ENCODE measurements at regions not wholly inside any gene's neighbourhood (a gene's known extent, or its start where the extent isn't known, plus 50 kb on each side); places are given as distances from the start of the nearest gene placed in this dataset.
"Not testable (repeated sequence)": the region's sequence is repeated elsewhere in the genome, so short reads cannot be mapped to it uniquely, and the experiment has no call there.

DNA sequence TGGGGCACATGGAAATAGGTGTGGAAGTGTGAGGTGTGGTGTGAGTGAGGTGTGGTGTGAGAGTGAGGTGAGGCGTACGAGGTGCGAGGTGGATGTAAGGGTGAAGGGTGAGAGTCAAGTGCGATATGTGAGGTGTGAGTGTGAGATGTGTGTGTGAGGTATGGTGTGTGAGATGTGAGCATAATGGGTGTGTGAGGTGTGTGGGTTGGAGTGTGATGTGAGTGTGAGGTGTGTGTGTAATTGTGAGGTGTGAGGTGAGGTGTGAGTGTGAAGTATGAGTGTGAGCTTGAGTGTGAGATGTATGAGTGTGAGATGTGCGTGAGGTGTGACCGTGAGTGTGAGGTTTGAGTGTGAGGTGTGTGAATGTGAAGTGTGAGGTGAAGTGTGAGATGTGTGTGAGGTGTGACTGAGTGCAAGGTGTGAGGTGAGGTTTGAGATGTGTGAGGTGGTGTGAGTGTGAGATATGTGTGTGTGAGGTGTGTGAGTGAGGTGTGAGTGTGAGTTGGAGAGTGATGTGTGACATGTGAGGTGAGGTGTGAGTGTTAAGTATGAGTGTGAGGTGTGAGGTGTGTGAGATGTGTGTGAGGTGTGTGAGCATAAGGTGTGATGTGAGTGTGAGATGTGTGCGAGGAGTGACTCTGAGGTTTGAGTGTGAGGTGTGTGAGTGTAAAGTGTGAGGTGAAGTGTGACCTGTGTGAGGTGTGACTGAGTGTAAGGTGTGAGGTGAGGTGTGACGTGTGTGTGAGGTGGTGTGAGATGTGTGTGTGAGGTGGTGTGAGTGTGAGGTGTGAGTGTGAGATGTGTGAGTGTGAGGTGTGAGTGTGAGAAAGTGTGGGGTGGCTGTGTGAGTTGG lies 354.0 kb downstream of the FOXL1 start:
- DNase-seq (ENCODE audit: low read depth) = no peak

DNA sequence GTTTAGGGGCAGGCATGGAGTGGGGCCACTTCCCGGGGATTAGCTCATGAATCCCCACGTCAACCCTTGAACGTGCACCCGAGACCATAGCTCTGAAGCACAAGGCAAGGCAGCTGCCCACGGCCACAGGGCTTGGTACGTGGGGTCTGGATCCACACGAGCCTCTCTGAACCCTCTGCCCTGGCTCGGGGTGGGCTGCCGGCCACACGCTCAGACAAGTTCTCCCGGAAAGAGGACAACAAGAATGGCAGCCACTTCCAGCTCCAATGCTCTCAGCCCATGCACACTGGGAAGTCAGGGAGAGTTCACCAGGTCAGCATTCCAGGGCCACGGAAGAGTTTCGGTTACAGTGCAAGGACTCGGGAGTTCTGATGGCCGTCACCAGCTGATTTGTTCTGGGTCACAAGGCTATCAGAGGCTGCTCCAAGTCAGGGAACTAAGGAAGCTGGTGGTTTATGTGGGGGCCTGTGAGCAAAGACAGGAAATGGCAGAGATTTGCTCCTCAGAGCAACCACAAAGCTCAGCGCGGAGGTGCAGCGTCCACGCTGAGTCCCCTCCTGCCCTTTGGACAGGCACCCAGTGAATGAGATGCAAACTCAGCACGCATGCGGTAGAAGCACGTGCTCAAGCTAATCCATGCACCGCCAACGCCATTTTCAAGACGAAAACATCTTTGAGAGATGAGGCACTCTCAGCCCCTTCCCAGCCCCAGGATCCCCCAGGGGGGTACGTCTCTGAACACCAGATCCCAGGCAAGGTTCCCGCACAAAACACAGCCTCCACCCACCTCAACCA lies 356.4 kb downstream of the FOXL1 start:
- DNase-seq (ENCODE audit: low read depth) = no peak

DNA sequence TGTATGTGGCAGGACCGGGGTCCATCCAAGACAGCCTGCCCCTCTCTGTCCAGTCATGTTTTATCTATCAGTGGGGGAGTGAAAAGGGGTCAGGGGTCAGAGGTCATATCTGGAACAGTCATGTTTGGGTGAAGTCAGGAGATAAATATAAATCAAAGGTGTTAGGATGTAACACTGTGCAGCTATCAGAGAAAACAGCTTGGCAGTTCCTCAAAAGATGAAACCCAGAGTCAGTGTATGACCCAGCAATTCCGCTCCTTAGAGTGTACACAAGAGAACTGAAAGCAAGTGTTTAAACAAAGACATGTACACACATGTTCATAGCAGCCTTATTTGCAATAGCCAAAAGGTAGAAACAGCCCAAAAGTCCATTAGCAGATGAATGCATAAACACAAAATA lies 361.3 kb downstream of the FOXL1 start:
- peak; percentile 14 for DNase-seq (ENCODE audit: low read depth)

DNA sequence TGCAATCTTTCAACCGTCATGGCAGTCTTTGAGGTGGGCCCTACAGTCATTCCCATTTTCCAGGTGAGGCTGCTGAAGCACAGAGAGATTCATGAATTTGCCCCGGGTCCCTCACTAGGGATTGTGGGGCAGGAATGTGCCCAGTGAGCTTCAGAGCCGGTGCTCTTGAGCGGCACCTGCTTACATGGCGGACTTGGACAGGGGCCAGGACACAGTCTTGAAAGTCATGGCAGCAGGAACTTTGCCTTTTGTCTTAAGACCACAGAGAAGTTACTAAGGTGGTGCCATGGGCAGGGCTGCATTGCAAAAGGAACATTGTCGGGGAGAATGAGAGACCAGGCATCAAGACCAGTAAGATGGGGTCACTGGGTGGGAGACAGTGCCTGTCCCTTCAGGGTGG lies 363.4 kb downstream of the FOXL1 start:
- DNase-seq (ENCODE audit: low read depth) = no peak

GRCh38 chr16:86942151-86943051 lies 364.1 kb downstream of the FOXL1 start:
- no peak for DNase-seq (ENCODE audit: low read depth)

GRCh38 chr16:86945166-86945900 lies 367.0 kb downstream of the FOXL1 start:
- DNase-seq (ENCODE audit: low read depth) = no peak

DNA sequence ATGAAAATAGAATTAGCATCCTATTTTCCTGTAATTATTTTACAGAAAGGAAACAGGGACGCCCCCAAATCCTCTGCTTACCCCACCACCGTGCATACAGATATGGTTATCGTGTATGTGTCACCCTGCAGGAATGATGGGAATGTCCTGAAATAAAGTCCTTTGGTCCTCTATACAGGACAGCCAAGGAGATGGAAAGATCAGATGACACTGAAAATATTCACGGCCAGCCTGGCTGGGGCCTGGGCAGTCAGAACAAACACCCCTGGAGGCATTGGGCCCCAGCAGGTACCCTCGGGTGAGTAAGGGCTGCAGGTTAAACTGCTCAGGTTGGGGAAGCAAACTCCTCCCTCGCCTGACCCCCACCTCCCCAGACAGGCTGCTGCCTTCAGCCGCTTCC lies 368.0 kb downstream of the FOXL1 start:
- DNase-seq (ENCODE audit: low read depth) = no peak

GRCh38 chr16:86946981-86947380 lies 368.6 kb downstream of the FOXL1 start:
- DNase-seq (ENCODE audit: low read depth) = no peak

DNA sequence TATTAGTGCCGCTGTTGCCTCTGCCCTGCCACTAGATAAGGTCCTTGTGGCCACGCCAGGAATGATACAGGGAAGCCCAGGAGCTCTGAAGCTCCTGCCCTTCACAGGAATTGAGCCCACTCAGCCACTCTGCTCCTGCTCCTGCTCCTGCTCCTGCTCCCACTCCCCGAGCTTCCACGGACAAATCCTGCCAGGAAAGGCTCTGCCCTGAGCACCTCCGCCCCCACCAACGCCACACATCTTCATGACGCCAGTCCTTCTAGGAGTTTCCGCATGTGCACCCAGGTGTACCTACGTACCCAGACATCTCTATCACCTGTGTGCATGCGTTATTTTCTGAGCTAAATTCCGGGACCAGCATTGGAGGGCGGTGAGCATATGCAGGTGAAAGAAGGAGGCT lies 369.1 kb downstream of the C16orf95 start:
- DNase-seq (ENCODE audit: low read depth) = no peak

DNA sequence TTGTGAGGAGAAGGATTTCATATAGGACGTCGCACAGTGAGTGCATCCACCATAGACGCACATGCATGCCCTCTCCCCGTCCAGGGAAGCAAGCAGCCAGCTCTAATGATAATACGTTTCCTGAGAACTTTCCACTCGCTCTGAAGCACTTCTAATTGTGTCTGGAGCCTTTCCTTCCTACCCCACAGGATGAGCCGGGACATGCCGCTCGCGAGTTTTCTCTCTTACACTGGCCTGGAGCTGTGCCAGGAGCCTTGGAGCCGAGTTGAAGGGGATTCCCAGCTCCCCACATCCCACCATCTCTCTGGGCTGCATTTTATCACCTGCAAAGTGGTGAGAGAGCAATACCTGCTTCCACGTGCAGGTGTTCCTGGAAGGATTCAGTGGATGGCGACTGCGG lies 368.1 kb downstream of the C16orf95 start:
- no peak for DNase-seq (ENCODE audit: low read depth)

GRCh38 chr16:86949630-86950029 lies 367.6 kb downstream of the C16orf95 start:
- no peak for DNase-seq (ENCODE audit: low read depth)

GRCh38 chr16:86951041-86951822 lies 366.0 kb downstream of the C16orf95 start:
- no peak for DNase-seq (ENCODE audit: low read depth)

- DNase-seq (ENCODE audit: low read depth) = peak; percentile 93
Observed at GRCh38 chr16:86951831-86952598, 365.2 kb downstream of the C16orf95 start.

DNA sequence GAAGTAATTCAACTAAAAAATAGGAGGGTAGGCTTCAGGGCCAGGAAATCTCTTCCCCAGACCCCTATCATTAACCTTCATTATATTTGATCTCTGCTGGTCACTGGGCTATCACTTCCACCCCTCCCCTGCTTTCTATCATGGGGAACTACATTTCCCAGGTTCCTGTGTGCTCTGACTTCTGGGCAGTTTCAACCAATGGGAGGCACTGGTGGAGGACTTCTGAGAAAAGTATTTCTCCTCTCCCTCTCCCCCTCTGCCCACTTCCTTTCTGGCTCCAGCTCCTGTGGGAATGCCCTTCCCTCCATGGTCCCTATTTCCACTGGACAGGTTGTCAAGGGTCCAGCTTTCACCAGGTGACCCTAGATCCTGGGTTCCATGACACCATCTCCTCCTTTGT lies 364.4 kb downstream of the C16orf95 start:
- DNase-seq (ENCODE audit: low read depth) = peak; percentile 42

GRCh38 chr16:86953631-86954391 lies 363.4 kb downstream of the C16orf95 start:
- no peak for DNase-seq (ENCODE audit: low read depth)

- DNase-seq (ENCODE audit: low read depth) = no peak
Observed at GRCh38 chr16:86955136-86955855, 361.9 kb downstream of the C16orf95 start.

GRCh38 chr16:86956437-86956836 lies 360.8 kb downstream of the C16orf95 start:
- DNase-seq (ENCODE audit: low read depth) = no peak

GRCh38 chr16:86957662-86958198 lies 359.5 kb downstream of the C16orf95 start:
- not testable (repeated sequence) for DNase-seq (ENCODE audit: low read depth)
